K562 (cell line): ENCODE measurements at regions not wholly inside any gene's neighbourhood (a gene's known extent, or its start where the extent isn't known, plus 50 kb on each side); places are given as distances from the start of the nearest gene placed in this dataset.

Experiments
- ATAC-seq: fragments of 200-7000 bp; cut with Tn5 transposase; 3 replicates; pipeline ENCODE4 v1.9.1; 2020; ENCODE audit warnings: moderate library complexity
- BruUV-seq: library from RNA; stranded (reverse); fragments of 400-500 nt; replicated peaks from 2 replicates; lab custom pipeline; 2021; lab: Mats Ljungman, UMichigan
- CTCF ChIA-PET: fragments of 300-600 bp; formaldehyde crosslinking; extraction: SDS; loops from one replicate; lab custom pipeline; 2021; ENCODE audit warnings: low intra/inter-chr PET ratio; lab: Yijun Ruan, JAX
- POLR2A ChIA-PET: fragments of 300-600, 350-650 bp; sonication (Branson Sonifier 250); formaldehyde crosslinking; extraction: SDS; loops from one replicate; lab custom pipeline; 2021; ENCODE audit warnings: antibody characterized with exemption, inconsistent platforms; lab: Yijun Ruan, JAX
- DNase-seq, 4 experiments: peaks; one replicate each; pipeline versions ENCODE4 v3.0.0 to v3.0.0-alpha.2; 2011 to 2018; ENCODE audit warnings: low spot score in 3 of 4, mixed read lengths in 3 of 4; ENCODE audit errors: extremely low read depth in 1 of 4
- FAIRE-seq: peaks from 2 replicates; lab custom pipeline; 2011; peaks lifted over from hg19 to GRCh38; lab: Jason Lieb, UNC
- H2AFZ ChIP-seq: 2 replicates; pipeline ENCODE4 v1.6.0; 2011; ENCODE audit warnings: low read depth, low read length, control low read depth, inconsistent platforms
- H3K27ac ChIP-seq: fragments of 200-600 bp; 3 replicates; pipeline ENCODE4 v1.8.0; 2011; ENCODE audit warnings: low read depth, mild to moderate bottlenecking, control low read depth, inconsistent platforms, low read length, moderate library complexity, mixed read lengths; ENCODE audit errors: extremely low read depth
- H3K27me3 ChIP-seq, 2 experiments: fragments of 300-600 bp in 1 of 2; 2 replicates in 1 of 2; 3 replicates in 1 of 2; pipeline versions ENCODE4 v1.6.0 to v1.8.0; 2011; ENCODE audit warnings: inconsistent platforms in 2 of 2, low read length in 2 of 2, mild to moderate bottlenecking in 1 of 2, mixed read lengths in 1 of 2, moderate library complexity in 1 of 2; ENCODE audit not compliant: control insufficient read depth in 2 of 2, insufficient read depth in 2 of 2
- H3K36me3 ChIP-seq: fragments of 300-600 bp; 3 replicates; pipeline ENCODE4 v1.8.0; 2011; ENCODE audit warnings: mild to moderate bottlenecking, low read length, inconsistent platforms; ENCODE audit not compliant: control insufficient read depth, insufficient read depth
- H3K4me1 ChIP-seq, 2 experiments: fragments of 200-600 bp in 1 of 2; replicated peaks in 1 of 2; 2 replicates in 1 of 2; 3 replicates in 1 of 2; pipeline versions ENCODE4 v1.5.1 to v1.8.0; 2011; ENCODE audit warnings: inconsistent platforms in 2 of 2, low read length in 2 of 2, mild to moderate bottlenecking in 1 of 2, mixed read lengths in 1 of 2, moderate library complexity in 1 of 2; ENCODE audit not compliant: control insufficient read depth in 2 of 2, insufficient read depth in 2 of 2
- H3K4me2 ChIP-seq: 2 replicates; pipeline ENCODE4 v1.6.1; 2011; ENCODE audit warnings: low read length, control low read depth, inconsistent platforms, mixed read lengths; ENCODE audit not compliant: insufficient read depth
- H3K4me3 ChIP-seq: fragments of 200-600 bp; sonication (generic), shearing (Covaris generic); 2 replicates; pipeline ENCODE4 v1.5.1; 2016; ENCODE audit warnings: control low read depth, inconsistent platforms
- H3K79me2 ChIP-seq: fragments of 200-600 bp; 3 replicates; pipeline ENCODE4 v1.8.0; 2011; ENCODE audit warnings: low read length, inconsistent platforms; ENCODE audit not compliant: control insufficient read depth, insufficient read depth
- H3K9ac ChIP-seq, 2 experiments: 2 replicates each; pipeline versions ENCODE4 v1.6.0 to v1.6.1; 2011; ENCODE audit warnings: low read depth in 2 of 2, low read length in 2 of 2, control low read depth in 1 of 2, inconsistent platforms in 1 of 2, mild to moderate bottlenecking in 1 of 2, mixed read lengths in 1 of 2; ENCODE audit not compliant: insufficient read depth in 1 of 2
- H3K9me1 ChIP-seq: one replicate; pipeline ENCODE4 v1.6.0; 2011; ENCODE audit warnings: inconsistent platforms, mild to moderate bottlenecking, low read length, moderate library complexity; ENCODE audit not compliant: control insufficient read depth, insufficient read depth
- H3K9me3 ChIP-seq: replicated peaks from 2 replicates; pipeline ENCODE4 v1.5.1; 2011; ENCODE audit warnings: low read depth, low read length, inconsistent platforms; ENCODE audit not compliant: control insufficient read depth, insufficient read depth
- H4K20me1 ChIP-seq: replicated peaks from 2 replicates; pipeline ENCODE4 v1.6.1; 2011; ENCODE audit warnings: low read length, inconsistent platforms, mixed read lengths; ENCODE audit not compliant: control insufficient read depth, insufficient read depth
- FOSL1 ChIP-seq: fragments of 200-800 bp; sonication (Bioruptor generic); conservative IDR thresholded peaks from 2 replicates; pipeline ENCODE4 v1.6.1; 2016; ENCODE audit warnings: missing genetic modification characterization, missing compliant biosample characterization
- JUND ChIP-seq, 2 experiments: IDR thresholded peaks; 2 replicates in 1 of 2; 3 replicates in 1 of 2; pipeline ENCODE4 v1.6.1; 2011; ENCODE audit warnings: borderline replicate concordance in 2 of 2, low read depth in 2 of 2, low read length in 2 of 2, improper control_type of control experiment in 1 of 2, missing biosample characterization in 1 of 2, missing genetic modification characterization in 1 of 2, missing genetic modification reagents in 1 of 2
- PKNOX1 ChIP-seq: fragments of 450-650 bp; IDR thresholded peaks from 2 replicates; pipeline ENCODE4 v1.6.1; 2016
- WGBS: fragments of 100-300 bp; shearing (Covaris generic); methylation state at CpG from one replicate; pipeline ENCODE4 v1.1.6; 2016; ENCODE audit warnings: low coverage, mixed read lengths; ENCODE audit not compliant: insufficient coverage; ENCODE audit errors: missing lambda C conversion rate; 5-methylcytosine and 5-hydroxymethylcytosine counted together
- in situ Hi-C: fragments of 300-500 bp; cut with MboI; formaldehyde crosslinking; loops from 4 replicates; pipeline ENCODE4 v1.15.0; 2018; ENCODE audit warnings: inconsistent platforms, mixed read lengths
- intact Hi-C: fragments of 100-400 bp; cut with micrococcal nuclease; formaldehyde crosslinking; loops from 2 replicates; pipeline ENCODE4 v1.14.2; 2022
- TF ChIP-seq, protein P1 (sequence below): sonication (generic); formaldehyde crosslinking; IDR thresholded peaks from 2 replicates; pipeline ENCODE4 v1.8.1; 2023; ENCODE audit warnings: missing genetic modification reagents, mild to moderate bottlenecking, borderline replicate concordance

DNA sequence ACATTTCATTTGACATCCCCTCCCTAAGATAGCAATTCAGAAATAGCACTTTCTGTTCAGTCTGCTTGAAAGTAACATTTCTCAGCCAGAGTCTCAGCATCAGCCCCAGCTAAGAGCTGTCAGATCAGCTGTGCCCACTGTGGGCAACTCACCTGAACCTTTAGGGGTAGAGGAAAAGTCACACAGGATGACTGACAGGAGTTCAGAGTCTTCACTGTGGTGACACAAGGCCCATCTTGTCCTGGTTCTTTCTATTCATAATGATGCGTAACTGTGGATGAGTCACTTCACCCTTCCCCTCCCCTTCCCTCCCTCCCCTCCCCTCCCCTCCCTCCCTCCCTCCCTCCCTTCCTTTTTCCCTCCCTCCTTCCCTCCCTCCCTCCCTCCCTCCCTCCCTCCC is 96.1 kb upstream of the RASGRP1 start:
- H3K79me2 ChIP-seq: no peaks in the 10 kb centered on the region
- ChIA-PET POLR2A (no interaction called here), CTCF (no interaction called here)
- in situ Hi-C loops (no loop called here), intact Hi-C loops (no loop called here)
- FAIRE-seq (no peak), ATAC-seq (no peak), DNase-seq (no peak)
- no peak overlapping the region for H3K4me2 ChIP-seq
- peaks cover 0 to 3% of the 10 kb centered on the region in 2 experiments; a peak in 1 of 5 replicates for H3K27me3 ChIP-seq
- no peaks in the 10 kb centered on the region for H3K4me1 ChIP-seq
- TF ChIP-seq, protein P1, sequence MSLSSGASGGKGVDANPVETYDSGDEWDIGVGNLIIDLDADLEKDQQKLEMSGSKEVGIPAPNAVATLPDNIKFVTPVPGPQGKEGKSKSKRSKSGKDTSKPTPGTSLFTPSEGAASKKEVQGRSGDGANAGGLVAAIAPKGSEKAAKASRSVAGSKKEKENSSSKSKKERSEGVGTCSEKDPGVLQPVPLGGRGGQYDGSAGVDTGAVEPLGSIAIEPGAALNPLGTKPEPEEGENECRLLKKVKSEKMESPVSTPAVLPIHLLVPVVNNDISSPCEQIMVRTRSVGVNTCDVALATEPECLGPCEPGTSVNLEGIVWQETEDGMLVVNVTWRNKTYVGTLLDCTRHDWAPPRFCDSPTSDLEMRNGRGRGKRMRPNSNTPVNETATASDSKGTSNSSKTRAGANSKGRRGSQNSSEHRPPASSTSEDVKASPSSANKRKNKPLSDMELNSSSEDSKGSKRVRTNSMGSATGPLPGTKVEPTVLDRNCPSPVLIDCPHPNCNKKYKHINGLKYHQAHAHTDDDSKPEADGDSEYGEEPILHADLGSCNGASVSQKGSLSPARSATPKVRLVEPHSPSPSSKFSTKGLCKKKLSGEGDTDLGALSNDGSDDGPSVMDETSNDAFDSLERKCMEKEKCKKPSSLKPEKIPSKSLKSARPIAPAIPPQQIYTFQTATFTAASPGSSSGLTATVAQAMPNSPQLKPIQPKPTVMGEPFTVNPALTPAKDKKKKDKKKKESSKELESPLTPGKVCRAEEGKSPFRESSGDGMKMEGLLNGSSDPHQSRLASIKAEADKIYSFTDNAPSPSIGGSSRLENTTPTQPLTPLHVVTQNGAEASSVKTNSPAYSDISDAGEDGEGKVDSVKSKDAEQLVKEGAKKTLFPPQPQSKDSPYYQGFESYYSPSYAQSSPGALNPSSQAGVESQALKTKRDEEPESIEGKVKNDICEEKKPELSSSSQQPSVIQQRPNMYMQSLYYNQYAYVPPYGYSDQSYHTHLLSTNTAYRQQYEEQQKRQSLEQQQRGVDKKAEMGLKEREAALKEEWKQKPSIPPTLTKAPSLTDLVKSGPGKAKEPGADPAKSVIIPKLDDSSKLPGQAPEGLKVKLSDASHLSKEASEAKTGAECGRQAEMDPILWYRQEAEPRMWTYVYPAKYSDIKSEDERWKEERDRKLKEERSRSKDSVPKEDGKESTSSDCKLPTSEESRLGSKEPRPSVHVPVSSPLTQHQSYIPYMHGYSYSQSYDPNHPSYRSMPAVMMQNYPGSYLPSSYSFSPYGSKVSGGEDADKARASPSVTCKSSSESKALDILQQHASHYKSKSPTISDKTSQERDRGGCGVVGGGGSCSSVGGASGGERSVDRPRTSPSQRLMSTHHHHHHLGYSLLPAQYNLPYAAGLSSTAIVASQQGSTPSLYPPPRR: no peak
- TF ChIP-seq JUND (IDR thresholded peaks at IDR 0.05; ENCODE audit: borderline replicate concordance, low read depth, low read length) (peak; percentile 49; the same call in 1 of the 2 replicates), JUND (tag; IDR thresholded peaks at IDR 0.05; ENCODE audit: borderline replicate concordance, low read depth, low read length) (peak; percentile 33; the same call in 1 of the 3 replicates), PKNOX1 (peak; percentile 38; the same call in 1 of the 2 replicates), FOSL1 (tag) (0 out of 2 replicates have a peak, but pooled peaks have one; percentile 26)
- no peaks in the 10 kb centered on the region for H3K9me3 ChIP-seq
- no peaks in the 10 kb centered on the region for H3K9me1 ChIP-seq
- no peak overlapping the region for H3K27ac ChIP-seq
- no peak overlapping the region for H3K4me3 ChIP-seq
- H3K9ac ChIP-seq: no peak overlapping the region
- no peaks in the 10 kb centered on the region for H3K36me3 ChIP-seq
- WGBS: 0% methylated on average over 1 of the region's 1 CpG
- H2AFZ ChIP-seq: no peak overlapping the region
- no peaks in the 10 kb centered on the region for H4K20me1 ChIP-seq
- no TSS peak for BruUV-seq
